ENCODE measurements at regions not wholly inside any gene's neighbourhood (a gene's known extent, or its start where the extent isn't known, plus 50 kb on each side); places are given as distances from the start of the nearest gene placed in this dataset.
"Not testable (repeated sequence)": the region's sequence is repeated elsewhere in the genome, so short reads cannot be mapped to it uniquely, and the experiment has no call there.

DNA sequence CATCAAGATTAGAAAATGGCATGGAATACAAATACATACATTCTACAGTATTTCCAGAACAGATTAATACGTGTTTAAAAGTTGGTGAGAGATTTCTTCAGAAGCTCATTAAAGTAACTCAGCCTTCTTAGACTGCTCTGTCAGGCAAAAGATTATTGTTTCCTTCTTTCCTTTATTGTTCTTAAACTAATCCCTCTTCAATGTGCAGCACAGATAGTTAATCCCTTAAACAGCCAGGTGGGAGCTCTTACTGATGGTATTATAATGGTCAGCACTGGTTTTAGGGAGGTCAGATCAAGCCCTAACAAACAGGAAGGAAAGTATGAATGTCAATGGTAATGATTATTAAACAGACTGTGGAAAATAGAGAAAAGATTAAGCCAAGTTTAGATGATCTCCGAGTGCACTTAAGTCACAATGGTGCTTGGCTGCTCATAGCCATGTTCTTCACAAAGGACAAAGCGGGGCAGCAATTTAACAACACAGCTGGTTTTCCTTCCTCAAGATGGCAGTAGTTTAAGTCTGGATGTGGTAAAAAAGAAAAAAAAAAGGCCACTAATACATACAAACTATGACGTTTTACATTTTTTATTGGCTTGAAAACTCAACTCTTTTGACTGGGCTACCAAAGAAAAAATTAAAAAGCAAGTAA is 992.6 kb downstream of the PCDH9 start:
- no peak for DNase-seq (ENCODE audit: low read depth)

DNA sequence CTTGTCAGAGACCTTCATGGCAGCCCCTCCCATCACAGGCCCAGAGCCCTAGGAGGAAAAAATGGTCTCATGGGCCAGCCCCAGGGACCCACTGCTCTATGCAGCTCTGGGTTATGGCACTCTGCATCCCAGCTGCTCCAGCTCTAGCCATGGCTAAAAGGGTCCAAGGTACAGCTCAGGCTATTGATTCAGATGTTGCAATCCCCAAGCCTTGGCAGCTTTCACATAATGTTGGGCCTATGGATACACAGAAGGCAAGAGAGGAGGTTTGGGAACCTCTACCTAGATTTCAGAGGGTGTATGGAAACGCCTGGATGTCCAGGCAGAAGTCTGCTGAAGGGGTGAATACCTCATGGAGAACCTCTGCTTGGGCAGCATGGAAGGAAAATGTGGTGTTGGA is 996.0 kb downstream of the PCDH9 start:
- DNase-seq (ENCODE audit: low read depth) = no peak

DNA sequence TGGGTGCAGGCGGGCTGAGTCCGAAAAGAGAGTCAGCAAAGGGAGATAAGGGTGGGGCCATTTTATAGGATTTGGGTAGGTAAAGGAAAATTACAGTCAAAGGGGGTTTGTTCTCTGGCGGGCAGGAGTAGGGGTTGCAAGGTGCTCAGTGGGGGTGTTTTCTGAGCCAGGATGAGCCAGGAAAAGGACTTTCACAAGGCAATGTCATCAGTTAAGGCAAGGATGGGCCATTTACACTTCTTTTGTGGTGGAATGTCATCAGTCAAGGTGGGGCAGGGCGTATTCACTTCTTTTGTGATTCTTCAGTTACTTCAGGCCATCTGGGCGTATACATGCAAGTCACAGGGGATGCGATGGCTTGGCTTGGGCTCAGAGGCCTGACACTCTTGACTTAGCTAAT is 998.2 kb downstream of the PCDH9 start:
- not testable (repeated sequence) for DNase-seq (ENCODE audit: low read depth)

DNA sequence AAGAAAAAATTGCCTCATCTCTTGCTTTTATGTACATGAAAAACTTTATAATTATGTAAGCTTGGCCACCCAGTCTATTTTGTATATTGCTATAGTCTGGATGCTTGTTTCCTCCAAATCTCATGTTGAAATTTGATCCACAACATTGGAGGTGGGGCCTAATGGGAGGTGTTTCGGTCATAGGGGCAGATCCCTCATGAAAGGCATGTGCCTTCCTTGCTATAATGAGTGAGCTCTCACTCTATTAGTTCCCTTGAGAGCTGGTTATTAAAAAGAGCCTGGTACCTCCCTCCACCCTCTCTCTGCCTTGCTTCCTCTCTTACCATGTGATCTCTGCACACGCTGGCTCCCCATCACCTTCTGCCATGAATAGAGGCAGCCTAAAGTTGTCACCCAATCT is 1005.1 kb downstream of the PCDH9 start:
- no peak for DNase-seq (ENCODE audit: low read depth)

DNA sequence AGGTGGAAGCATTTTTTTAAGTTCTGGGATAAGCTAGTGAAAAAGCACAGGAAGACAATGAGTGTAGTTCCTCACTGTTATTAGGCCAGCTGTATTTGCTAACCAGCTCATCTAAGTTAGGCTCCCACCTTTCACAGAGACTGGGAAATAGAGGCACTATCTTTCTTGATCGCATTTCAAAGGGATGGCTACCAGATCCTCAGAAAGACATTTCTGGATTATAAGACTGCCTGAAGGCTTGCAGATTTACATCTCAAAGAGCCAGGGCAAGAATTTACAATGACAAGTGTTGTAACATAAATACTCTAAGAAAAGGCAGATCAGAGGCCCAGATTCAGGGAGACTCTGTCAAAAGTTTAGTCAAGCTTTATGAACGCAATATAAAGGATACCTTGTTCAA is 1005.5 kb downstream of the PCDH9 start:
- DNase-seq (ENCODE audit: low read depth) = no peak

DNA sequence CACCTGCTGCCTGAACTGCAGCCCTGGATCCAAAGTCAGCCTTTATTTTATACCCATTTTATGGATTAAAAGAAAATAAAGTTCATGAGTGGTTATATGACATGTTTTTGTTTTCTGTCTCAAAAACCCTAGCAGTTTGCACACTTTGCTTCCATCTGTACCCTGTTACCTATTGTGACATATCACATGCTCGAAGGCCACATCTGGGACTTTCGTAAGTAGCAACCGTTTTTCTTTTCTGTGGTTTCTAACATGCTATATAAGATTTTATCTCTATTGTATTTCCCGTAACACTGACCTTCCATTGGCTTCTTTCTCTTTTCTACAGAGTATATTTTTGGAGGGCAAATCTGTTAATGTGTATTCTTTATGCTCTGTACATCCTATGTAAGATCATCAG is 1007.2 kb downstream of the PCDH9 start:
- DNase-seq (ENCODE audit: low read depth) = no peak

DNA sequence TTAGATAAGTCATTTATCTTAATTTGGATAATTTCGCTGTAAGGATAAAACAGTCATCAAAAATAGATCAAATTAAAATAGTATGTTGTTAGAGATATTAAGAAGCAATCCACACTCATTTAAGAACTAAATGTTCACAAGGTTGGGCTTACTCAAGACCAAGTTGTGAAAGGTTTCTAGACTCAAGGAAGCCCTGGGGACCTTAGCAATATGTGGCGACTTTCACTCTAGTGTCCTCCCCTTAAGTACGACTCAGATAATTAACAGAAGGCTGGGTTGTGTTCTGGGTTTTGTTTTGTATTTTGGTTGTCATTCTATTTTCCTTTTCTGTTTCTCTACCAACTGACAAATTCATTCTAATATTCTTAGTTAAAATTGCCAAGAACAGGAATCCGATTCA is 1008.0 kb downstream of the PCDH9 start:
- DNase-seq (ENCODE audit: low read depth) = no peak

DNA sequence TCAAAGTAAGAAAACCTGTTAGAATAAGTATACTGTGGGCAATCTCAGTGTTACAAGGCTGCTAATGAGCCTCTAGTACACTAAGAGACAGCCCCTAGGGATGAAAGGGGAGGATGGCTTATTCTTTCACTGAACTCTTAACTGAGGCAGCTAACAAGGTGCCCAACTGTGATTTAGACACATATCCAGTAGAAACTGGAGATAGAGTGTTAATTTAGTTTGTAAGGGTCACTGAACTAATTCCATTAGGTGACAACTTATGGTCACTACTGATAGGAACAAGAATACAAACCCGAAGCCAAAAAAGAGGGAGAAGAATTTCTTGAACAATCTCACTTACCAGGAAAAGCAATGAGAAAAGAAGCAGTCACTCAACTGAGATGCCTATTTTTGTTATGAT is 1010.6 kb downstream of the PCDH9 start:
- no peak for DNase-seq (ENCODE audit: low read depth)

DNA sequence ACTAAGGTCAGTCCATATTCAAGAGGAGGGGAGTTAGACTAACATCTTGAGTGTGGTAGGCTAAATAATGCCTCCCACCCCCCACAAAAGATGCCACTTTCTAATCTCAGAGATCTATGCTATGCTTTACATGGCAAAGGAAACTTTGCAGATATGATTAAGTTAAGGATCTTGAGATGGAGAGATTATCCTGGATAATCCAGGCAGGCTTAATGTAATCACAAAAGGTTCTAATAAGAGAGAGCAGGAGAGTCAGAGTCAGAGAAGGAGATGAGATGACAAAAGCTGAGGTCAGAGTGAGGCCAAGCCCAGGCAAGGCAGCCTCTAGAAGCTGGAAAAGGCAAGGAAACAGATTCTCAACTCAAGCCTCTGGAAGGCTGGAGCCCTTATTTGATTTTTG is 1011.6 kb downstream of the PCDH9 start:
- no peak for DNase-seq (ENCODE audit: low read depth)

DNA sequence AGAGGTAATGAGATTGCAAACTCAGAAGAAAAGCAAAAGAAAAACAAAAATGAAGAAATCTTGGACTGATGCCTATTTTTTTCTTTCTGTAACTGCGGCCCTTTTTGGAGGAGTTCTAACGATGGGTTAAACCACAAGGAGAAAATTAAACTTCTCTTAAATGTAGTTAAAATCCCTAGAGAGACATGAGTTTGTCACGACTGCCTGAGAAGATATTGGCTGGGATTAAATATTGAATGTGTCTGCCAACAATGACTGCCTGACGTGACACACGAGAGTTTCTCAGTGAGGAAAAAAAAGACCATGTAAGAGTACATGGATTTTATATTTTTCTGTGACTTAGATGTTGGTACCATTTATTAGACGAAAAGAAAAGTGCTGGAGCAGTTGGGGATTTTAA is 1013.4 kb downstream of the PCDH9 start:
- no peak for DNase-seq (ENCODE audit: low read depth)

DNA sequence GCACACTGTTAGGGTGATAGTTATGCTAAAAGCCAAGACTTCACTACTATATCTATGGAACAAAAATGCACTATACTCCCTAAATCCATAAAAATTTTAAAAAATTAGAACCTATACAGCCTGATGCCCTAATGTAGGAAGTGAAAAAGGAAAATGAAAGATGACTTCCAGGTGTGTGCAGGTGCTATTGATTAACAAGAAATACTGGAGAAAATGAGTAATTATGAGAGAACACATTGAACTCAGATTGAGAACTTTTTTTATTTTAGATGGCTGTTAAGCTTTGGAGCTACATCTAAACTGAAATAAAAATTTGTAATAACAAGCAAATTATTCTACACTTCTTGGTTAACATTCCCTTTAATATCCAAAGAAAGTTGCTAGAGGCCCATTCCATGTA is 1015.7 kb downstream of the PCDH9 start:
- no peak for DNase-seq (ENCODE audit: low read depth)

DNA sequence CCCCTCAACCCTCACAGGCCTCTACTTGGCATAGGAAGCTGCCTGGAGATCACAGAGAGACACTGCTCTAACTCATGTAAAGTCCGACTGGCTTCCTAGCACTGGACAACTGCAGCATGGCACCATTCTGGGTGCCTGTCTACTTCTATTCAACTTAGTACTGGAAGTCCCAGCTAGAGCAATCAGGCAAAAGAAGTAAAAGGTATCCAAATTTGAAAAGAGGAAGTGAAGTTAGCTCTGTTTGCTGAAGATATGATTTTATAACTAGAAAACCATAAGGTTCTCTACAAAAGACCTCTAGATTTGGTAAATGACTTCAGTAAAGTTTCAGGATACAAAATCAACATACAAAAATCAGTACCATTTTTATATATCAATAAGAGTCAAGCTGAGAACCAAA is 1017.6 kb downstream of the PCDH9 start:
- no peak for DNase-seq (ENCODE audit: low read depth)

DNA sequence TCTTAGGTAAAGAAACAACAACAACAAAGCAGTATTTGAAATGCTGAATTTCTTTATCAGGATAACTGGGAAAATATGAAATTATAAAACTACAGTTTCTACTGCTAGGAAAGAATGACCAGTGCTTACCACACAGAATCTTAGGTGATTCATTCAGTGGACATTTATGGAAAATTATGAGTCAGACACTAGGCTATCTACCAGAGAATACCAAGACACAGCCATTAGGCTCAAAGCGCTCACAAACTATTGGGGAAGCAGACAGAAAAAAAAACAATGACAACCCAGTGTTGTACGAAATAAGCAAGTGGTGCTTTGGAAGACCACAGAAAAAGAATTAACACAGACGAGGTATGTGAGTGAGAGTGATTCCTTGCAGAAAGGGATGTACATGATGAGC is 1019.5 kb downstream of the PCDH9 start:
- no peak for DNase-seq (ENCODE audit: low read depth)

DNA sequence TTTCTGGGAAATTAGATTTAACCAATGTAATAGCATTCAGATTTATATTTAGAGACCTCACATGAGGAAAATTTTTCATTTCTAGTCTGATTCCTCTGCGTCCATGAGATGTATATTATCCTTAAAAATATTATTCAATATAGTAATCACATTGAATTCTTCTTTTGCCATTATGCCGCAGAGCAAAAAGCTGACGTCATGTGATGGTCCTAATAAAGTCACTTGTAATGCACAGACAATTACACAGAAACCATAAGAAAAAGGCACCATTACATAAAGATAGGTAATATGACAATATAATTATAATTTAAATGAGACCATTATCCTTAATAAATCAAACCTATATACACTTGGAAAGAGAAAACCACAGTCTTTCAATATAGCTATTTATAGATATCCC is 1021.5 kb downstream of the PCDH9 start:
- DNase-seq (ENCODE audit: low read depth) = no peak

DNA sequence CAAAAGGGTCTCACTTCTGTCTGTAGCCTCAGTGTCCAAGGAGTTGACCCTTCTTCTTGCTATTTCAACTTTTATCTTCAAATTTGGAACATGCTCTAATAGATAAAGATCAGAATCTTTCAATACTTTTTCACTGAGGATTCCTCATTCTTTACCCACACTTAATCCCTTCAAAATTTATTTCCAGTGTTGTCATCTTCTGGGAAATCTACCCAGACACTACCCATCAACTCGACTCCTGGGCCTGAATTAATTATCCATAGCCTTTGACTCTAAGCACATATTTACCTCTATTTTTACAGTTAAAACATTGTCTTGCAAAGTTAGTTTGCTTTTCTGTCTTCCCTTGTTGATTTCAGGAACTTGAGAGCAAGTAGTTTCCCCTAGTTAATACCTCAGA is 1022.5 kb downstream of the PCDH9 start:
- no peak for DNase-seq (ENCODE audit: low read depth)

DNA sequence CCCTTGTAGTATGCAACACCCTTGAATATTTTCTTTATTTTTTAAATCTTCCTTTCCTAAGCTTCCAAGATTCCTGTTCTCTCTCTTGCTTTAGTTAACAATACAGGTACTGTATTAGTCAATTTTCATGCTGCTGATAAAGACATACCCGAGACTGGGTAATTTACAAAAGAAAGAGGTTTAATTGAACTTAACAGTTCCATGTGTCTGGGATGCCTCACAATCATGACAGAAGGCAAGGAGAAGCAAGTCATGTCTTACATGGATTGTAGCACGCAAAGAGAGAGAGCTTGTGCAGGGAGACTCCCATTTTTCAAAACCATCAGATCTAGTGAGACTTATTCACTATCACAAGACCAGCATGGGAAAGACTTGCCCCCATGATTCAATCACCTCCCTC is 1024.3 kb downstream of the PCDH9 start:
- DNase-seq (ENCODE audit: low read depth) = no peak

DNA sequence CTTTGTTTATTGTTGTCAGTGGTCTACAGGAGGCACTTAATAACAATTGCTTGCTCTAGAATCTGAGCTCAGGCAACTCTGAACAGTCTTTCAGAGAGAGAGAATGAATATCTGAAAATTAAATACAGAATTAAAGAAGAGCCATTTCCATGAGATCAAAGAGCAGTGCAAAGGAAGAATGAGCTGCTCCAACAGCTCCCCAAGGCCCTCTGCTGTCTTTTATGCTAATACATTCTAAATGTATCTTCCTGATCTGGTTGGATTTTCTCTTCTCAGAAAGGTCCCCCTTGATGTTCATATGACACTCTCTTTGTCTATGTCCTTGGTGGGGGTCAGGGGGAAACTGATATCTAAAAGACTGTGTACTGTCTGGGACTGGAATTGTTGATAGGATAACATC is 1029.6 kb downstream of the PCDH9 start:
- no peak for DNase-seq (ENCODE audit: low read depth)

DNA sequence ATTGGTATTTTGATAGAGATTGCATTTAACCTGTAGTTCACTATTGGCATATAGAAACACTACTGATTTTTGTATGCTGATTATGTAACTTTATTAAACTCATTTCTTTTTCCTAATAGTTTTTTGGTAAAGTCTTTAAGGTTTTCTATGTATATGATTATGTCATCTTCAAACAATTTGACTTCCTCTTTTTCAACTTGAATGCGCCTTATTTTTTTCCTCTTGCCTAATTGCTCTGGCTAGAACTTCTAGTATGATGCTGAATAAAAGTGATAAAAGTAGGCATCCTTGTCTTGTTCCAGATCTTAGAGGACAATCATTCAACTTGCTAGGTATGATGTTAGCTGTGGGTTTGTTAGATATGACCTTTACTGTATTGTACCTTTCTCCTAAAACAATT is 1034.9 kb downstream of the PCDH9 start:
- no peak for DNase-seq (ENCODE audit: low read depth)

DNA sequence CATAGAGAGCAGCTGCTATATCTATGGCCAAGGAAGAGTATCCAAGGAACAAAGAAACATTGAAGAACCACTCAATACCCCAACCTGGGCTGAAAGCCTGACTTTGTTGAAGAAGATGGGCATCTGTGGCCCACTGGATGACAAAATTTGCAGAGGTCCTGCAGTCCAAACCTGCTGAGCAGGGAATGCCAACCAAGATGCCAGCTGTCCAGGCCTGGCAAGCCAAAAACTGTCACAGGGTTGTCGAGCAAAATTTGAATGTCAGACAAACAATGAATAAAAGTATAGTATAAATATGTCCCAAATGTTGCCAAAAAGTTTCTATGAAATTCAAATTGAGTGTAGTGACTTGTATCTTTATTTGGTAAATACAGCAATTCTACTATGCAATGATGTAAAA is 1040.2 kb downstream of the PCDH9 start:
- DNase-seq (ENCODE audit: low read depth) = no peak

DNA sequence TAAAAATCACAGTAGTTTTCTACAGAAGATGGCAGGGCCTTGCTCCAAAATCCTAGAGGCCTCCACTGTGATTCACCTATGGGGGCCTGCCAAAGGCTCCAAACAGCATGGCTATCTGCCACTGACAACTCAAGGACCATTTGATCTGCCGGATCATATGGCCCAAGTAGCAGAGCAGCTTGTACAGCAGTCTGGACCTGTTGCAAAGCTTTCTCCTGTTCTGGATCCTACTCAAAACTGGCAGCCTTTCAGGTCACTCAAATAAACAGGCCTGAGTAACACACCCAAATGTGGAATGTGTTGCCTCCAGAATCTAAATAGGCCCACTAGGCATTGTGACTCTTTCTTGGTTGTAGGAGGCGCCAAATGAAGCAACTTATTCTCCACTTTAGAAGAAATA is 1049.3 kb downstream of the PCDH9 start:
- DNase-seq (ENCODE audit: low read depth) = no peak

DNA sequence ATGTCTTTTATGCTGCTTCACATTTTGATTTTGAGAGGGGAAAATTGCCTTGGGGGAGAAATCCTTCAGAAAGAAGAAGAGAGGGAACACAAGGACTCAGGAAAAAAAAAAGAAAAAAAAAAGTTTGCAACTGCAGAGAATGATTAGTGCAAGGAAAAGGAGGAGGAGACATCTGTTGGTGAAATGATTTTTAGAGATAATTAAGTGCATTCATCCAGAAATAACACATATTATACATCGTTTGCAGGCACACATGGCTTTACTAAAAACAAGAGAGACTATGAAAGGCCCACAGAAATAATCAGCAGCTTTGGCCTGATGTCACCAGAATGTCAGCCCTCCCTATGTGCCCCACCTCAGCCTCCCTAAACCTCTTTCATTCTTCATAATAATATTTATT is 1058.2 kb downstream of the PCDH9 start:
- DNase-seq (ENCODE audit: low read depth) = no peak

DNA sequence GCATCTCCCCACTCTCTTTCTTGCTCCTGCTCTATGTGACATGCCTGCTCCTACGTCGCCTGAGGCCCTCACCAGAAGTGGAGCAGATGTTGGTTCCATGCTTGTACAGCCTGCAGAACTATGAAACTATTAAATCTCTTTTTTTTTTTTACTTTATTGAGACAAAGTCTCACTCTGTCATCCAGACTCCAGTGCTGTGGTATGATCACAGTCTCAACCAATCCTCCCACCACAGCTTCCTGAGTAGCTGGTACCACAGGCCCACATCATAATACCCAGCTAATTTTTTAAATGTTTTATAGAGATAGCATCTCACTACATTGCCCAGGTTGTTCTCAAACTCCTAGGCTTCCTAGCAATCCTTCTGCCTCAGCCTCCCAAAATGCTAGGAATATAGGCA is 1067.7 kb downstream of the PCDH9 start:
- DNase-seq (ENCODE audit: low read depth) = no peak

DNA sequence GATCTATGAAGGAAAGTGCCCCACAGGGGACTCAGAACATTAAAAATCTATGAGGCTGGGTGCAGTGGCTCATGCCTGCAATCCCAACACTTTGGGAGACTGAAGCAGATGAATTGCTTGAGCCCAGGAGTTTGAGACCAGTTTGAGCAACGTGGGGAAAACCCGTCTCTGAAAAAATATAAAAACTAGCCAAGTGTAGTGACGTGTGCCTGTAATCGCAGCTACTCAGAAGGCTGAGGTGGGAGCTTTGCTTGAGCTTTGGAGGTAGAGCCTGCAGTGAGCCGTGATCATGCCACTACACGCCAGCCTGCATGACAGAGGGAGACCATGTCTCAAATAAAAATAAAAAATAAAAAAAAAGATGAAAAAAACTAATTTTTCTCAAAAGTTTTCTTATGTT is 1070.6 kb downstream of the PCDH9 start:
- DNase-seq (ENCODE audit: low read depth) = no peak

DNA sequence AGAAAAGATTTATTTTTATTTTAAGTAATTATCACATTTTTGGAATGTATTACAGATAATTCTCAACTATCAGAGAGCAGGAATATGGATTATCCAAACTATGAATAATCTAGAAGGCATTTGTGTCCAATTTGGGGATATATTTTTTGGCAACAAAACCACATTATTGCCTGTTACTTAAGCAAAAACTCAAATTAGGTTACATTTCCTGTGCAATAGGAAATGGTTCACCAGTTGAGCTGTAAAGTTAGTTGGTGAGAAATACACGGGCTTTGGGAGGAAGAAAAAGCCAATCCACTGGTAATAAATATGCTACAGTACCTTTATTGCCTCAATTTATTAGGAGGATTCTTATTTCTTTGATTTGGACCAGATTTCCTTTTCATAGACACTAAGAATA is 1075.2 kb downstream of the PCDH9 start:
- DNase-seq (ENCODE audit: low read depth) = no peak

DNA sequence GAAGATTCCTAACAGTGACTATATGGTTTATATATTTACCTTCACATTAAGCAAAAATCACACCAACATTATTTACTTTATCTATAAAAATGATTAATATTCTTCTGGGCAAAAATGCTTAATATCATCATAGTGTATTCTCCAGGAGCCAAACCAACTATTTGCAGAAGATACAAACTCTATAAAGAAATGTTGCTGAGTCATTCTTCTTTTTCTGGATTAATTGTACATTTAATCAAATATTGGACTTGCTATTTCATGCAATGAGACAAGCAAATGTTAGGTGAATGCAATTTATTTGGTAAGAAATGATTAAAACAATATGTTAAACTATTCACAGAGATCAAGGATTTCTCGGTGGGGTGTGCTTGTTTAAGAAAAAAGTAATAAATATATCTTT is 1075.8 kb downstream of the PCDH9 start:
- no peak for DNase-seq (ENCODE audit: low read depth)
